Fibroblast of skin of left quadriceps (primary cell): ENCODE measurements at regions not wholly inside any gene's neighbourhood (a gene's known extent, or its start where the extent isn't known, plus 50 kb on each side); places are given as distances from the start of the nearest gene placed in this dataset.
A peak's percentile ranks its signal among the peaks of the same experiment; 100 is the strongest.

ENCODE experiments used
- DNase-seq, 2 experiments: peaks; one replicate each; pipeline ENCODE4 v3.0.0-alpha.2; 2013; ENCODE audit warnings: low read depth in 2 of 2

DNA sequence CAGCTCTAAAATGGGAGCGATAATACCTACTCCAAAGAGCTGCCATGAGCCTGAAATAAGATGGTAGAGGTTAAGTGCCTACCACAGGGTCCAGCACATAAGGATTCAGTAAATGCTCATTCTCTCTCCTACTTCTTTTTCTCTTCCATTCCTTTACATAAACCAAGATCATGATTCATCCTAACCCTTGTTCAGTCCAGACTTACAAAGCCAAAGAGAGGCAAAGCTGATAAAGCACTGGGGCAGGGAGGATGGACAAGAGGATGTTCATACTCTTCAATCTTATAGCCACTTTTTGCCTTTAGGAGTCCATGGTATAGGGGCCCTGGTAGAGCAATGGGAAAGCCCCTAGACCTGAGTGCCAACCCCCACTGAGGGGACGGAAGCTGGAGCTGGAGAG is 75.6 kb upstream of the PKDCC start:
- no peak for DNase-seq

DNA sequence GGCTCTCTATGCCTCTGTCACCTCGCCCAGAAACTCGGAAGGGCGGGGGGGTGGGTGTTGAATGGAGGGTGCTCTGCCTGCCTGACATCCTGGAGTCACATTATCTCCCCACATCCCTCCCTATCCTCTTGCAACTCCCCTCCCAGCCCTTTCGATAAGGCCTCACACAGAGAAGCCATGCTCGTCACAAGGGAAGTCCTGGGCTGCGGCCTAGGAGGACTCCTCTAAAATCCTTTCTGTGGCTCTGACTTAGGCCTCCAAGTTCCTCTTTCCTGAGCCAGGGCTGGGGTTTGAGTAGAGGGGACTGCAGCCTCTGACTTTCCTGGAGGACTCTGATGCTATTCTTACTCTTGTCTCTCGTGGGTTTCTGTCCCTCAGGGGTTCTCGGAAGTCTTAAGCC is 75.0 kb upstream of the PKDCC start:
- no peak for DNase-seq

DNA sequence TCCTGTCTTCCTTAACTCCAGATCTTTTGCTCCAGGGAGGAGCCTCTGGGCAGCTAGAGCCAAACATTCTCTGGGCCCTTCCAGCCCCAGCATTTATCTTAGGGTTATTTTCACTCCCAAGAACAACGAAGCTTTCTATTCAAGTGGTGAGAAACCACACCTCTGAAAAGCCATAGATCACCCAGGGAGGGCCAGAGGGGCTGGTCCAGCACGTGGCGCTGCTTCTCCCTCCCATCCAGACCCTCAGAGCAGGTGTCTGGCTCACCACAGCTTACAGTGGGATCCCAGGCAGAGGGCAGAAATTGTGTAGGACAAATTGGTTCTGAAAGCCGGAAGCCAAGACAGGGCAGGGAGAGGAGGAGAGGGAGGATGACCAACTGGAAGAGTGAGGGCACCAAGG is 74.0 kb upstream of the PKDCC start:
- no peak for DNase-seq

DNA sequence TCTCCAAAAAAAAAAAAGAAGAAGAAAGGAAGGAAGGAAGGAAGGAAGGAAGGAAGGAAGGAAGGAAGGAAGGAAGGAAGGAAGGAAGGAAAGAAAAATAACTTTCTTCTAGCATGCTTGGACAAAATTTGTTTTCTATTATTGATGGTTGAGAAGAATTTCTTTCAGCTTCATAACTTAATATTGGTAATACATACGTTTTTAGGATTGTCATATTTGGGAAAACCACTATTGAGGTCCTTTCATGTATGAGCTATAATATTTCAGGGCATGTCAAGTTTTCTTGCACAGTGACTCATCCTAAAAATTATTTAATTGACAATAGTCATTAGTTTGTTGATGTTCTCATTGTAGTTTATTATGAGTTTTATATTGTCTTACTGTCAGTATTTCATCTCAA is 66.4 kb upstream of the PKDCC start:
- no peak for DNase-seq

DNA sequence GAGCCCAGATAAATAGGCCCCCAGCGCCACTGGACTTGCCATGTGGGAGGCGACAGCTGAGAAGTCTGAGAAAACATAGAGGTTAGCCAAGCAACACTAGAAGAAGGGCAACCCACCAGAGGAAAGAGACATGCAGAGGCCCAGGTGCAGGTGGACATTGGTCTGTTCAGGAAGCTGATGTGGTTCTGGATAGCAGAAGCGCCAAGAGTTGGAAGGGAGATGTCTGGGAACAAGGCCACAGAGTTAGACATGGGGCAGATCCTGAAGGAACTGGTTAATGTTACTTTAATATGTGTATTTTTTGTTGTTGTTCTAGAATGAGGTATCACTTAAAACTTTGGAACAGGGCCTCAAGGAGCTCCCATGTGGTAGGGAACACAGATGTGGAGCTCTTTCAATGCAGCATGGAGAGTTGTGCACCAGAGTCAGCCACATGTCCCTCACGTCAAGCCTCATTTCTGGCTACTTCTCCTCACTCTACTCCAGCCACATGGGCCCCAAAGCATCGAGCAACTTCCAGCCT is 62.2 kb upstream of the PKDCC start:
- DNase-seq = no peak

DNA sequence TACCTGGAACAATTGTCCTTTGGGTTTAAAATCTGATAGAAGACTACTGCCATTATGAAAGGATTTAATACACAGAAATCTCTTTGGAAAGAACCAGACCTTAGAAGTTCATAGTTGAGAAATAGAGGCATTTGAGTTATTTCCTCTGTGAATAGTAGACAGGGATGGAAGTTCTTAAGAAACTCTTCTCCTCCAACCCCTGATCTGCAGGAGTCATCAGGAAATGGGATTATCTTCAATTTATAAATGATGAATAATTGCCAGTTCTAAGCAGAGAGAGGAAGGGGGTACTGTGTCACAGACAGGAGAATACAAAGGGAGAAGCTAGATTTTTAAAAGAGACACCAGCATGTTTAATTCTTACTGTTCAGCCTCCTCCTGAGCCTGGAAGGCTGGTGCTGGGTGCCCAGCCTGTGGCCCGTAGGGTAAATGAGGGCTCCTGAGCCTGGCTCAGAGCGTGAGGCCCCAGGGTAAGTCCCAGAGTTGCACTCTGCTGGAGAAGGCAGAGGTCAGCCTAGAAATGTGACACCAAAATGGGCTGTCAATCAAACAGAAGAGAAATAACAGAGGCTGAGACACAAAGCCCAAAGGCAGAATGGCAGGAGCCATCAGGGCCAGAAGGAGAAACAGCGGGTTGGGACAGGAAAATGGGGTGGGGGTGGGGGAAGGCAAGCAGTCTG is 58.2 kb upstream of the PKDCC start:
- DNase-seq = peak in 1 of 2 experiments; percentile 29

DNA sequence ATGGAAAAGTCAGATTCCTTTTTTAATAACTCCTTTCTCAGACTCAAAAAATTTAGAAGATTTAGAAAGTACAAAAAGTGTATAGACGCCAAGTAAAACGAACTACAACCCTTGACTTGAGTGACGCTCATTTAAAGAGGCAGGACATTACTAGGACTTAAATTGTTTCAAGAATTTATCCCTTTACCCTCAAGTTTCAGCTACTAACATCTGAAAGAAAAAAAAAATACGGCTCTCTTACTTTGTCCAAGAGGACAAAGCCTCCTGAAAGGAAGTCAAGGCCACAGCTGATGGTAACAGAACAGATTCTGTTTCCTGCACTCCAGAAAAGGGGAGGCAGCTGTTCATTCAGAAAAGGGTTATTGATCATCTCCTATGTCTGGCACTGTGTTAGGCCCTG is 57.6 kb upstream of the PKDCC start:
- no peak for DNase-seq

DNA sequence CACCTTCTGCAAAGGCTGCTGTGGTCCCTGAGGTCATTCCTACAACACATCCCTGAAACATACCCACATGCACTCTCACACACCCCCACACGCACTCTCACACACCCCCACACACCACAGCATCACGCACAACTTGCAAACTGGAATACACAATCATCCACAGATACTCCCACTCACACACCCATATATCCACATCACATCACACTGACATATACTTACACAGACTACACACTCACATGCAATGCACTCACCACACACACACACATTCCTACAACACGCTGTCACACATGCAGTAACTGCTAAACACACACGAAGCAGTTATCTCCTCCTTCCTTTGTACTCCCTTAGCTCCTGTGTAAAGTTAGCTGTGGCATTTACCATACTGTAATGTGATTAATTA is 57.1 kb upstream of the PKDCC start:
- peak; percentile 55 to 60 for DNase-seq

DNA sequence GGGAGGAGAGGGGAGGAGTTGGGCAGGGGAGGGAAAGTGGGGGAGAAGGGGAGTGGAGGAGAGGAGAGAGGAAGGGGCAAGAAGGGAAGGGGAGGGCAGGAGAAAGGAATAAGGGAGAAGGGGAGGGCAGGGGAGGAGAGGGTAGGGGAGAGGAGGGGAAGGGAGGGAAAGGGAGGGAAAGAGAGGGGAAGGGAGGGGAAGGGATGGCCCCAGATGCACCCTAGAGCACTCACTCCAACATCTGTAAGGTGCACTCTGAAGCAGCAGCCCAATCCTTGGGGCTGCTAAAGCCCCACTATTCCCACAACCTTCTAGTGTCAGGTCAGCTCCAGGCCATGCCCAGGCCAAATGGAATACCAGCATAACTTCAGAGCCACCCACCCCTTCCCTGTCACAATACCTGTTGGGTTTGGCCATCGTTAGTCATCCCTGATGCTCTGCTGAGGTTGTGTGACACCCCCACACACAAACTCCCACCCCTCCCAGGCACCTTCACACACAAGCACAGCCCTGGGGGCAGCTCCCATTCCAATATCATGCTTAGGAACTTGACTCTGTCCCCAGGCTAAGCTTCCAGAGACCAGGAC is 55.7 kb upstream of the PKDCC start:
- no peak for DNase-seq

DNA sequence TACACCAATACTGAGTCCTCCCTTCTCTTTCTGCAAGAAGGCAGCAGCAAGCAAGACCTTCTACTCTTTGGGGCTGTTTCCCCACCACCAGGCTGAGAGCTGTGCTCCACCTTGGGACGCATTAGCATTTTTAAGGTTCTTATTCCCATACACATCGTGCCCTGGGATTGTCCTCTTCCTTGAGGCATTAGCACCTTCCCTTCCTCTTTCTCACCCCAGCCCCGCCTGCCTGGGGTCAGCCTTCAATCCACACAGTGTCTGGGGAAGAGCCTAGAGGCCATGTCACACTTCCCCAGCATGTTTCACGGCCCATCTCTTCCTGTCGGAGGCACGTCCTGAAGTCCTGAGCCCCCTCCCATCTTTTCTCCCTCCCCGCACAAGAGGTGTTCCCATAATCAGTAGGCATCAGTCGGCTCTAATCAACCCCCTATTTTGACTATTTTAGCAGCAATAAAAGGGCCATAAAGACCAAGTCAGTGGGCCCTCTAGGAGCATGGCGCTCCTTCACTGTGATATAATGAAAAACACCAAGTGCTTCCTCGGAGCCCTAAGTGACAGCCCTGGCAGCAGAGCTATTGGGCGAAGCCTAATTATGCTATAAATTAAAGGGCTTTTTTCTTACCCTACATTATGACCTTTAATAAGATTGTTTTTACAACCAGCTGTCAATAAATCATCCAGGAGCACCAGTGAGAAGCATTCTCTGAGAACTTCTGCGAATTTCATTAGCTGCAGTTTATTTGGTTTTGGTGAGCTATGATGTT is 55.0 kb upstream of the PKDCC start:
- DNase-seq = no peak

DNA sequence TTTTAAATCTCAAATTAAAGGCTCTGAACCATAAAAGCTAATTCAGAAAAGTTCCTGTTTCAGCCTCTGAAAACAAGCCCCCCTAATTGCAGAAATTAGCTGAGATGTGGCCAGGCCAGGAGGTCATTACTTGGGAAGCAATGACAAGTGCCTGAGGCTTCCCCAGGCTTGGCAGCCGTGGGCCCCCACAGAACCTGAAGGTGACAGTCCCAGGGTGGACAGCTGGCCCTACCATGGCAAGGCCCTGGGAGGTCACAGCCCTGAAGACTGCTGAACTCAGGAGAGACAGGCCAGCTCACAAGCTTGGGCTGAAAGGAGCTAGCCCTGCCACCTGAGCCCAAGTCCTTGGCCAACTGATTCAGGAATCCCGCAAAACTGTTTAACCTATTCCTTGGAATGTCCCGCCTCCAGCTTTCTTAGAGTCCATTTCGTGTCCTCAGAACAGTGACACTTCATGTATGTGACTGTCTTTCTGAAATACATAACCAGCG is 54.3 kb upstream of the PKDCC start:
- DNase-seq = no peak

DNA sequence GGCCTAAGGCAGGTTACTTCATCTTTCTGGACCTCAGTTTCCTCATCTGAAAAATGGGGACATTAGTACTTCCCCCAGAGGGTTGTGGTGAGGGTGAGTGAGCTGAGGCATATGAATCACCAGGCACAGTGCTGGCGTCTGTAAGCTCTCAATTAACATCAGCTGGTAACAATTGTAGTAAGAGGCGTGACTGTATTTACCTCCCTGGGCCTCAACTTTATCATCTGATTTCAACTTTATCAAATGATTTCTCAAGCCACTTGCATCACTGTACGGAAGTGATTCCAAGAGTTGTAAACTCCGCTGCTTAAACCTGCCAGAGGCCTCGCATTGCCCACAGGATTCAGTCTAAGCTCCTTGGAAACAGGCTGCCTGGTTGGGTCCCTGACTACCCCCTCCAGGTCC is 53.6 kb upstream of the PKDCC start:
- DNase-seq = peak; percentile 90

DNA sequence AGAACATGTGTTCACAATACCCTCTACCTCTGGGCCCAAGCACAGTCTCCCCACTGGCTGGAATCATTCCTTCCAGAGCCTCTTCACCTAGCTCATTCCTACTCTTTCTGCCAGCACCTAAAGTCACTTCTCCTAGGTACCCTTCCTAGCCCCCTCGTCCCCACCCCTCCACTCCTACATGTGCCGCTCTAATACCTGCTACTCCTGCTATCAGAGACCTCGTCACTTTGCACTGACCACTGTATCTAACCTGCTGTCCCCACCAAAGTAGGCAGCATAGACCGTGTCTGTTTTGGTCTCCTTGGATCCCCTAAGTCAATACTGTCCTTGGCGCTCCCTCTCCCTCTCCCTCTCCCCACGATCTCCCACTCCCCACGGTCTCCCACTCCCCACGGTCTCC is 53.2 kb upstream of the PKDCC start:
- DNase-seq = no peak

DNA sequence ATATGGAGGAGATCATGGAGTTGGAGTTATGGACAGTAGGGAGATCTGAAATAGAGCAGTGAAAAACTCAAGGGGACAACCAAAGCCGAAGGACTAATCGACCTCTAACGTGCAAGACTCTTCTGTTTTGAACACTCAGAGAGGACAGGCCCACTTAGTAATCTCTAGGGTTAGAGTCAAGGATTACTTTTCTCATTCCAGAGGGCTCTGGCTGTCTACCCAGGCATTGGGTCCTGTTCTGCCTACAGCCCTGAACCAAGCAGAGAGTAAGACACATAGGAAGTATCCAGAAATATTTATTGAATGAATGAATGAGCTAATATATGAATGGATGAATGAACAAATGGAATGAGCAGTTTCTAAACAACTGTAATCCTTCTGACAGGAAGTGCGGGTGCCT is 50.3 kb upstream of the PKDCC start:
- no peak for DNase-seq
